ENCODE measurements at regions not wholly inside any gene's neighbourhood (a gene's known extent, or its start where the extent isn't known, plus 50 kb on each side); places are given as distances from the start of the nearest gene placed in this dataset.
"Not testable (repeated sequence)": the region's sequence is repeated elsewhere in the genome, so short reads cannot be mapped to it uniquely, and the experiment has no call there.

DNA sequence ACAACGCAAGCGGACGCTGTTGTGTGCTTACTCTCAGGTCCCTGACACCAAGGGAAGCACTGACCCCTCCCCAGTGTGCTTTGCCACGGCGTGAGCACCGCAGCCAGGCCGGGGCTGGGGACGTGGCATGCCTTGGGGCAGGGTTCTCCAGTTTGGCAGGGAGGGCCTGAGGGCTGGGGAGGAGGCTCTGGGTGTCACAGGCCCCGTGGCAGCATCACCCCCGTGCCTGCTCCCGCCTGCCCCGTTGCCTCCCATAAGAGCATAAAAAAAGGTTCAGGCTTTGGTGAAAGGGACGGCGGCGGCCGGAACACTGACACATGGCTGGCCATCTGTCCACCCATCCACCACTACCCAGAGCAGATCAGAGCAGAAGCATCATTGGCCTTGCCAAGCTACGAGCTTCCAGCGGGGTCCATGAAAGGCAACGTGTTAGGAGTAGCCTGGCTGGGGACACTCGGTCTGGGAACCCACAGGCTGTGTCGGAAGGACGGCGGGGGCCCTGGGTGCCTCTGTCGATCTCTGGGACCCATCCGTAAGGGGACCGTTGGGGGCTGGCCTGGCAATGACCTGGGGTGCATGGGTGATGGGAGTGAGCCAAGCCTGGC lies 183.0 kb downstream of the IGLL1 start:
- TF ChIP-seq CTCF (IDR thresholded peaks at IDR 0.05; ENCODE audit: low read depth, low read length) = no peak
- in situ Hi-C loops (cut with HindIII; ENCODE audit: low sequenced_read_pairs) = no loop called here
- DNase-seq (ENCODE audit: low read depth, low spot score) = no peak
- H3K4me3 ChIP-seq (ENCODE audit: low read depth, low read length) = no peak overlapping the region

DNA sequence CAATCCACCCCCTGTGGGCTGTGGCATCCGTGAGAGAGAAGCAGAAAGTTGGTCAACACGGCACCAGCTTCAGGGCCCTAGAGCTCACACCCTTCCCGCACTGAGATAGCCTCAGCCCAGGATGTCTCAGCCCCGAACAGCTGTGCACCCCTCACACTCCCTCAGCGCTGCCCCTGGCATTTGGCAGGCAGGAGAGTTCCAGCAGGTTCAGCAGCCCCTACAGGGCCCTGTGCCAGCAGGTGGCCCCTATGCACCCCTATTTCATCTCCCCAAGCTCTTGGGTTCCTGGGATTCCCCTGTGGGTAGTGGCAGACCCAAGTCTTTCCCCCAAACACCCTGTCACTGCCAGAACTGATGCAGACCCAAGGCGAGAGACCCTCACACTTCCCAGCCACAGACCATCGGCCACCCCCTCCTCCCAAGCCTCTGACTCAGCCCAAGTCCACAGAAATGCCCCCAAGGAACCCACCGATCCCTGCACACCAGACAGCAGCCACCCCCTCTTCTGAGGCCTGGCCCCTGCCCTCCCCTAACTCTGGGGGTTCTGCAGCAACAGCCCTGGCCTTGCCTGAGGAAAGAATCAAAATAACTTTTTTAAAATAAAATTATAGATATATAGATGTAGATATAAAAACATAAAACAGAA lies 183.6 kb downstream of the IGLL1 start:
- in situ Hi-C loops (cut with HindIII; ENCODE audit: low sequenced_read_pairs) = no loop called here
- TF ChIP-seq CTCF (IDR thresholded peaks at IDR 0.05; ENCODE audit: low read depth, low read length) = no peak
- DNase-seq (ENCODE audit: low read depth, low spot score) = no peak
- no peak overlapping the region for H3K4me3 ChIP-seq (ENCODE audit: low read depth, low read length)

DNA sequence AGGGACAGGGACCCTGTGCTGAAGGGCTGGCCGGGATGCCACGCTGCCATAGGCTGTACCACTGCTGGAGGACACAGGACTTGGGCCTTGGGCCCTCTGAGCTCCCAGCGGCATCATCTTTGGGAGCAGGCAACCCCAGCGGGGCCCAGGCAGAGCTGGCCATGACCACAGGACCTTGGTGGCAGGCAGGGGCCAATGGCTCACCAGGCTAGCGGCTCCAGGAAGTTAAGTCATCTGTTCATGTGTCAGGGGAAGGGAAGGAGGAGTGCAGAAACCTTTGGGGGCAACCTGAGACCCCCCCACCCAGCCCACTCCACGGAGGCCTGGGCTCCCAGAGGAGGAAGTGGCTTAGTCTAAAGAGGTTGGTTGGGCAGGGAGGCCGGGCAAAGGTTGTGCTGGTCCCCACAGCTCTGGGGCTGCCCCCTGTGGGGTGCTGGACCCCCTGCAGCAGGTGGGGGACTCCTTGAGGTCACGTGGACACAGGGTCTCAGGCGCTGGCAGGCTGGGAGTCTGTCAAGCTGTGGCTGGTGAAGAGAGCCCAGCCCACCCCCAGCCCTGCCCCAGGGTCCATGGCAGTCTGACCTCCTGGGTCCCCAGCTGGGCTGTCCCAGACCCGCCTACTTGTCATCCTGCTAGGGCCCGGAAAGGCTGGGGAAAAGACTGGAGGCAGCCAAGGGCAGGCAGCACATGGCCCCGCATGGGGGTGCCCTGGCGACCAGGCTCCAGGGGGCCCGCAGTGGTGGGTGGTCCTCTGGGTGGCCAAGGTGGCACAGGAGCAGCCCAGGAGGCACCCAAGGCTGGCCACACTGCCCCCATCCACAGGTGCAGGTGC lies 184.3 kb downstream of the IGLL1 start:
- in situ Hi-C loops (cut with HindIII; ENCODE audit: low sequenced_read_pairs) = no loop called here
- no peak overlapping the region for H3K4me3 ChIP-seq (ENCODE audit: low read depth, low read length)
- TF ChIP-seq CTCF (IDR thresholded peaks at IDR 0.05; ENCODE audit: low read depth, low read length) = no peak
- no peak for DNase-seq (ENCODE audit: low read depth, low spot score)

DNA sequence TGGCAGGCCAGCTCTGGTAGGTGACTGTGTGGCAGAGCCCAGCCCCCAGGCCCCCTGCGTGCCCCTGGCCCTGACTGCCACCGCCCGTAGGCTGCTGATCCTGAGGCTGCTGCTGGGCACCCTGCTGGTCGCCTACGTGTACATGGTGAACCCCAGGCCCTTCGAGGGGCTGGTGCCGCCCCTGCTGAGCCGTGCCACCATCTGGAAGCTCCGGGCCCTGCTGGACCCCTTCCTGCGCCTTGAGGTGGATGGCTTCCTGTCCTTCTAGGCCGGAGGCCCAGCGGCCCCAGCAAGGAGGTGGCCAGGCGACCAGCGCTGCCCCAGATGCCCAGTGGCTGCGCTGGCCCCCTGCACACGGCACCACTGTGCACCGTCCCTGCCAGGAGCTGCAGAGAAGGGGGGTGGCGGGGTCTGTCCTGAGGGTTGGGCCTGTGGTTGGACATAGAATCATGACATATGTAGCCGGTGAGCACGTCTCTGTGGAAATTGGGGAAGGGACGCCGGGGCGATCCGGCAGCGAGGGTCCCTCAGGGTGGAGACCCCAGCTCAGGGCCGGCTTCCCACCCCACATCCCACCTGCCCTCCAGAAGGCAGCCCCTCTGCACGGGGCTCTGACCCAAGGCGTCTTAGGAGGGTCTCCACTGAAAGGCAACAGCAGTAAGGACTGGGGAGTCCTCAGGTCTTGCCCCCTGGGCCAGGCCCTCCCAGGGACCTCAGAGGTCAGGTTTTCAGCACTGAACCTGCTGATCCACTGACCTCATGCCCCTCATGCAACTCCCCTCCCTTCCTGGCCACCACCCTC lies 185.4 kb downstream of the IGLL1 start:
- in situ Hi-C loops (cut with HindIII; ENCODE audit: low sequenced_read_pairs) = no loop called here
- H3K4me3 ChIP-seq (ENCODE audit: low read depth, low read length) = no peak overlapping the region
- DNase-seq (ENCODE audit: low read depth, low spot score) = no peak
- TF ChIP-seq CTCF (IDR thresholded peaks at IDR 0.05; ENCODE audit: low read depth, low read length) = no peak

GRCh38 chr22:23393721-23394320 lies 186.3 kb downstream of the IGLL1 start:
- no peak overlapping the region for H3K4me3 ChIP-seq (ENCODE audit: low read depth, low read length)
- DNase-seq (ENCODE audit: low read depth, low spot score) = no peak
- no peak for TF ChIP-seq CTCF (IDR thresholded peaks at IDR 0.05; ENCODE audit: low read depth, low read length)
- in situ Hi-C loops (cut with HindIII; ENCODE audit: low sequenced_read_pairs) = no loop called here

DNA sequence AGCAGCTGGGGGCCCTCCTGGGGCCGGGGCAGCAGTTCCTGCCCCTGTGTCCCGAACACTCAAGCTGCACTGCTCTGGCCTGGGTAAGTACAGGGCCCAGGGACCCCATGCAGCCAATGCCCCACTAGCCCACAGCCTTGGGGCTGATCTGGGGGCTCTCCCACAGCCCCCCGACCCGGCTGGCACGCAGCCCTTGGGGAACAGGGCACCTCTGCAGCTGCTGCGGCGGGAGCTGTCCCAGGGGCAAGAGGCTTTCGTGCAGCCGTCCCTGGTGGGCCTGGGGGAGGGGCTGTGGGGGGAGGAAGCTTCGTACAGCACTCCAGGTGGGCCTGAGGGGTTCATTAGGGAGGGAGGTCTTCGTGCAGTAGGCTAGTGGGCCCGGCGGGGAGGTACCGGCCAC lies 186.9 kb downstream of the IGLL1 start:
- H3K4me3 ChIP-seq (ENCODE audit: low read depth, low read length); DNase-seq (ENCODE audit: low read depth, low spot score); in situ Hi-C loops (cut with HindIII; ENCODE audit: low sequenced_read_pairs): not testable (repeated sequence)
